ENCODE measurements at regions not wholly inside any gene's neighbourhood (a gene's known extent, or its start where the extent isn't known, plus 50 kb on each side); places are given as distances from the start of the nearest gene placed in this dataset.

DNA sequence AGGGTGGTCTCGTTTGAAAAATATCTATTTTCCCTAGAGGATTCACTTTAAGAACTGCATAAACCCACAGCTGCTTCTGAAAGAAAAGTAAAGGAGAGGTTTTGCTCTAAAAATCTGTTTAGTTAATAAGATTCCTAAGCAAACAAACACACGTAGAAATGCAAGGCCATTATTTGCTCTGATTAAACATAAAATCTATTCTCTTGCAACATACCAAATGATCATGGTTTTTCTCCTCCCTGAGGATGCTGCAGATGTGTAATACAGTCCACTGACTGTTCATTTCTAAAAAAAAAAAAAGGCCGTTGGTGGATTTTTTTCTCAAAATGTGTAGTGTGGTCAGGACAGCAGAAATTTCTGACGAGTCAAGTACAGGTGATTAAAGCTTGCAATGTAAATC is 98.6 kb downstream of the BUB3 start:
- FAIRE-seq (no peak), ATAC-seq (no peak), DNase-seq (ENCODE audit: low spot score) (no peak)
- intact Hi-C loops (cut with micrococcal nuclease; ENCODE audit: unreplicated experiment), result no loop called here
- Histone ChIP-seq H3K79me2 (ENCODE audit: insufficient read depth, low read length) (no peaks in the 10 kb centered on the region), H3K36me3 (replicated peaks in 1 of 2; ENCODE audit: control insufficient read depth in 1 of 2, insufficient read depth in 2 of 2, low read length in 2 of 2) (no peaks in the 10 kb centered on the region), H3K4me1 (ENCODE audit: insufficient read depth, low read length) (no peaks in the 10 kb centered on the region), H3K27me3 (ENCODE audit: control insufficient read depth in 1 of 2, insufficient read depth in 2 of 2, low read length in 2 of 2) (no peaks in the 10 kb centered on the region), H3K9ac (ENCODE audit: insufficient read depth, low read depth, low read length) (no peak overlapping the region), H3K4me3 (replicated peaks in 1 of 3; ENCODE audit: insufficient read depth in 1 of 3, low read depth in 2 of 3, low read length in 3 of 3) (no peak overlapping the region), H3K9me3 (ENCODE audit: low read length) (peaks cover 17% of the 10 kb centered on the region), H2AFZ (ENCODE audit: low read length) (no peak overlapping the region), H4K20me1 (ENCODE audit: insufficient read depth, low read length) (no peaks in the 10 kb centered on the region), H3K4me2 (ENCODE audit: low read depth, low read length) (no peak overlapping the region), H3K27ac (ENCODE audit: extremely low read length, insufficient read depth, low read length) (no peak overlapping the region)
- ChIA-PET POLR2A (no interaction called here), CTCF (ENCODE audit: low intra/inter-chr PET ratio, low total read pairs) (no interaction called here)
- in situ Hi-C loops (cut with HindIII; ENCODE audit: extremely low pct_ligation_motif_present, low pct_unique_long_range_greater_than_20kb), result no loop called here
- WGBS (ENCODE audit: low lambda C conversion rate), result 0% methylated on average over 4 of the region's 4 CpGs
- no TSS peak for BruUV-seq (replicated peaks)
- TF ChIP-seq ZFP36L2 (CRISPR knock-in tag; IDR thresholded peaks at IDR 0.05) (no peak), MED13 (CRISPR knock-in tag; IDR thresholded peaks at IDR 0.05) (no peak), TIGD3 (CRISPR knock-in tag; IDR thresholded peaks at IDR 0.05; ENCODE audit: borderline replicate concordance) (no peak), POLR2A (IDR thresholded peaks at IDR 0.05; ENCODE audit: insufficient read depth in 1 of 2, low read depth in 2 of 2, low read length in 2 of 2) (no peak), TOE1 (CRISPR knock-in tag; IDR thresholded peaks at IDR 0.05) (no peak), FOXC1 (CRISPR knock-in tag; IDR thresholded peaks at IDR 0.05; ENCODE audit: borderline replicate concordance) (no peak), ZBTB4 (CRISPR knock-in tag; IDR thresholded peaks at IDR 0.05; ENCODE audit: borderline replicate concordance) (no peak), ZBTB2 (CRISPR knock-in tag; IDR thresholded peaks at IDR 0.05; ENCODE audit: low read depth) (no peak), PITX1 (CRISPR knock-in tag; IDR thresholded peaks at IDR 0.05) (no peak), ESRRA (CRISPR knock-in tag; IDR thresholded peaks at IDR 0.05; ENCODE audit: low read depth) (no peak), ZNF557 (CRISPR knock-in tag; IDR thresholded peaks at IDR 0.05) (no peak)
- TF ChIP-seq, protein P1, sequence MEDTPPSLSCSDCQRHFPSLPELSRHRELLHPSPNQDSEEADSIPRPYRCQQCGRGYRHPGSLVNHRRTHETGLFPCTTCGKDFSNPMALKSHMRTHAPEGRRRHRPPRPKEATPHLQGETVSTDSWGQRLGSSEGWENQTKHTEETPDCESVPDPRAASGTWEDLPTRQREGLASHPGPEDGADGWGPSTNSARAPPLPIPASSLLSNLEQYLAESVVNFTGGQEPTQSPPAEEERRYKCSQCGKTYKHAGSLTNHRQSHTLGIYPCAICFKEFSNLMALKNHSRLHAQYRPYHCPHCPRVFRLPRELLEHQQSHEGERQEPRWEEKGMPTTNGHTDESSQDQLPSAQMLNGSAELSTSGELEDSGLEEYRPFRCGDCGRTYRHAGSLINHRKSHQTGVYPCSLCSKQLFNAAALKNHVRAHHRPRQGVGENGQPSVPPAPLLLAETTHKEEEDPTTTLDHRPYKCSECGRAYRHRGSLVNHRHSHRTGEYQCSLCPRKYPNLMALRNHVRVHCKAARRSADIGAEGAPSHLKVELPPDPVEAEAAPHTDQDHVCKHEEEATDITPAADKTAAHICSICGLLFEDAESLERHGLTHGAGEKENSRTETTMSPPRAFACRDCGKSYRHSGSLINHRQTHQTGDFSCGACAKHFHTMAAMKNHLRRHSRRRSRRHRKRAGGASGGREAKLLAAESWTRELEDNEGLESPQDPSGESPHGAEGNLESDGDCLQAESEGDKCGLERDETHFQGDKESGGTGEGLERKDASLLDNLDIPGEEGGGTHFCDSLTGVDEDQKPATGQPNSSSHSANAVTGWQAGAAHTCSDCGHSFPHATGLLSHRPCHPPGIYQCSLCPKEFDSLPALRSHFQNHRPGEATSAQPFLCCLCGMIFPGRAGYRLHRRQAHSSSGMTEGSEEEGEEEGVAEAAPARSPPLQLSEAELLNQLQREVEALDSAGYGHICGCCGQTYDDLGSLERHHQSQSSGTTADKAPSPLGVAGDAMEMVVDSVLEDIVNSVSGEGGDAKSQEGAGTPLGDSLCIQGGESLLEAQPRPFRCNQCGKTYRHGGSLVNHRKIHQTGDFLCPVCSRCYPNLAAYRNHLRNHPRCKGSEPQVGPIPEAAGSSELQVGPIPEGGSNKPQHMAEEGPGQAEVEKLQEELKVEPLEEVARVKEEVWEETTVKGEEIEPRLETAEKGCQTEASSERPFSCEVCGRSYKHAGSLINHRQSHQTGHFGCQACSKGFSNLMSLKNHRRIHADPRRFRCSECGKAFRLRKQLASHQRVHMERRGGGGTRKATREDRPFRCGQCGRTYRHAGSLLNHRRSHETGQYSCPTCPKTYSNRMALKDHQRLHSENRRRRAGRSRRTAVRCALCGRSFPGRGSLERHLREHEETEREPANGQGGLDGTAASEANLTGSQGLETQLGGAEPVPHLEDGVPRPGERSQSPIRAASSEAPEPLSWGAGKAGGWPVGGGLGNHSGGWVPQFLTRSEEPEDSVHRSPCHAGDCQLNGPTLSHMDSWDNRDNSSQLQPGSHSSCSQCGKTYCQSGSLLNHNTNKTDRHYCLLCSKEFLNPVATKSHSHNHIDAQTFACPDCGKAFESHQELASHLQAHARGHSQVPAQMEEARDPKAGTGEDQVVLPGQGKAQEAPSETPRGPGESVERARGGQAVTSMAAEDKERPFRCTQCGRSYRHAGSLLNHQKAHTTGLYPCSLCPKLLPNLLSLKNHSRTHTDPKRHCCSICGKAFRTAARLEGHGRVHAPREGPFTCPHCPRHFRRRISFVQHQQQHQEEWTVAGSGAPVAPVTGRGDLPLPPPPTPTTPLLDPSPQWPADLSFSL (CRISPR knock-in tag; IDR thresholded peaks at IDR 0.05), result no peak

Measured in HepG2 (cell line).